ENCODE measurements at regions not wholly inside any gene's neighbourhood (a gene's known extent, or its start where the extent isn't known, plus 50 kb on each side); places are given as distances from the start of the nearest gene placed in this dataset.

DNA sequence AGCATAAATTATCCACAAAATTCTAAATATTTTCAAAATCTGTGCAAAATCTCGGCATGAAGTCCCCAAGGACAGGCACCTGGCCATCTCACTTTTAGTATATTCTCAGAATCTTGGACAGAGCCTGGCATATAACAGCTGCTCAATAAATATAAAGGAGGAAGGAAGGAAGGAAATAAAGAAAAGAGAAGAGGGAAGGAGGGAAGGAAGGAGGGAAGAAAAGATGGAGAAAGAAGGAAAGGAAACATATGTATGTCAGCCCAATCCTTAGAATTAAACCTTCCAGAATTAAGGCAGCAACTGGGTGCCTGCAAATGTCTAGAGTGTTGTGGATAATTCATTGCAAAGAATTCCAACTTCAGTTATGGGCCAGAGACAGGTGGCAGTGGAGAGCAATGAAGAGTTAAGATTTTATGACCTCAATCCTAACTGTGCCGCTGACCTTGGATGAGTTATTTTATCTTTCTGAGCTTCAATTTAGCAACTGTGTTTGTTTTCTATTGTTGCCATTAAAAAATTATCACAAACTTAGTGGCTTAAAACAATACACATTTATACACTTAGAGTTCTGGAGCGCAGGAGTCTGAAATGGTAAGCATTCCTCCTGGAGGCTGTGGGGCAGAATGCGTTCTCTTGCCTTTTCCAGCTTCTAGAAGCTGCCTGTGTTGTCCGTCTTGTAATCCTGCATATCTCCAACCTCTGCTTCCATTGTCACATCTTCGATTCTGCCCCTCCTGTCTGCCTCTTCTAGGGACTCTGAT lies 200.9 kb upstream of the MSX2 start:
- H3K9me3 ChIP-seq (ENCODE audit: low read depth, low read length) = no peaks in the 10 kb centered on the region
- DNase-seq (ENCODE audit: low read depth, low spot score) = no peak
- no peak overlapping the region for H3K27ac ChIP-seq
- no peak overlapping the region for H3K4me3 ChIP-seq
- TF ChIP-seq POLR2AphosphoS5 (IDR thresholded peaks at IDR 0.05; ENCODE audit: borderline replicate concordance, low read depth, low read length) (no peak), EZH2 (IDR thresholded peaks at IDR 0.05) (no peak), FOXP2 (optimal IDR thresholded peaks at IDR 0.05; ENCODE audit: control extremely low read depth, extremely low read length, insufficient read depth) (no peak)
- no peak overlapping the region for H3K9ac ChIP-seq (ENCODE audit: insufficient read length)
- no peaks in the 10 kb centered on the region for H3K36me3 ChIP-seq (ENCODE audit: insufficient read depth, low read length)

DNA sequence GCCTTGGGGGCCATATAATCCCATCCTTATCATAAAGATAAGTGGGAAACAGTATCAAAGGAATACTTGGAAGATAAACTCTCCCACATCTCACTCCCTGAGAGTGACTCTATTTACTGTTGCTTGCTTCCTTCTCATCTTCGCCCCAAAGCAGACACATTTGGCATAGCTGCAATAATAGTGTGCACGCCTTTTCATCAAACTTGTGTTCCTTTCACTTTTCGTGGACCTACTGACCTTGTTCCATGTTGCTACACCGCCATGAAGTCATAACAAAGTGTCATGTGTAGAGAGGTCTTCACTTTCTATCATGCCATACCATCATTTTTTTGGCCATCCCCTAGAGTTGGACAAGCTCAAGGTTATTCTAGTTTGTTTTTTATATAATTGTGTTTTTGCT lies 200.0 kb upstream of the MSX2 start:
- Histone ChIP-seq H3K9ac (ENCODE audit: insufficient read length) (no peak overlapping the region), H3K9me3 (ENCODE audit: low read depth, low read length) (no peaks in the 10 kb centered on the region), H3K27ac (no peak overlapping the region), H3K4me3 (no peak overlapping the region), H3K36me3 (ENCODE audit: insufficient read depth, low read length) (no peaks in the 10 kb centered on the region)
- no peak for DNase-seq (ENCODE audit: low read depth, low spot score)
- TF ChIP-seq FOXP2 (optimal IDR thresholded peaks at IDR 0.05; ENCODE audit: control extremely low read depth, extremely low read length, insufficient read depth) (no peak), POLR2AphosphoS5 (IDR thresholded peaks at IDR 0.05; ENCODE audit: borderline replicate concordance, low read depth, low read length) (no peak), EZH2 (IDR thresholded peaks at IDR 0.05) (no peak)

DNA sequence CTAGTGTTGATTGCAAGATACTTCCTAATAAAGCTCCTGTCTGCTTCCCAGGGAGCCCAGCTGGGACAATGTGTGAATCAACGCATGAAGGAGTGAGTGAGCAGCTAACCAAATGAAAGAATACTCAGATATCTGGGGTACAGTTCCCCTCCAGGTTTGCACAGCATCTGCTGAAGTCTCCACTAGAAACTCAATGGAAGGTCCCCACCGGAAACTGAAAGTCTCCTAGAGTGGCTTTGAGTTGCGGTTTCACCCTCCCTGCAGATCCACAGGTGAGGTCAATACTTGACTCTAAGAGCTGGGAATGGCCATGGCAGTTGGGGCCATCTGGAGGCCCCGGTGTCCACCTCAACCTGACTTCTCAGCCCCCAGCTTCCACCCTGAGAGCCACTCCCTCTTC lies 198.2 kb upstream of the MSX2 start:
- TF ChIP-seq POLR2AphosphoS5 (IDR thresholded peaks at IDR 0.05; ENCODE audit: borderline replicate concordance, low read depth, low read length) (no peak), EZH2 (IDR thresholded peaks at IDR 0.05) (no peak), FOXP2 (optimal IDR thresholded peaks at IDR 0.05; ENCODE audit: control extremely low read depth, extremely low read length, insufficient read depth) (no peak)
- no peak overlapping the region for H3K9ac ChIP-seq (ENCODE audit: insufficient read length)
- DNase-seq (ENCODE audit: low read depth, low spot score) = no peak
- no peak overlapping the region for H3K27ac ChIP-seq
- no peak overlapping the region for H3K4me3 ChIP-seq
- no peaks in the 10 kb centered on the region for H3K9me3 ChIP-seq (ENCODE audit: low read depth, low read length)
- H3K36me3 ChIP-seq (ENCODE audit: insufficient read depth, low read length) = no peaks in the 10 kb centered on the region

DNA sequence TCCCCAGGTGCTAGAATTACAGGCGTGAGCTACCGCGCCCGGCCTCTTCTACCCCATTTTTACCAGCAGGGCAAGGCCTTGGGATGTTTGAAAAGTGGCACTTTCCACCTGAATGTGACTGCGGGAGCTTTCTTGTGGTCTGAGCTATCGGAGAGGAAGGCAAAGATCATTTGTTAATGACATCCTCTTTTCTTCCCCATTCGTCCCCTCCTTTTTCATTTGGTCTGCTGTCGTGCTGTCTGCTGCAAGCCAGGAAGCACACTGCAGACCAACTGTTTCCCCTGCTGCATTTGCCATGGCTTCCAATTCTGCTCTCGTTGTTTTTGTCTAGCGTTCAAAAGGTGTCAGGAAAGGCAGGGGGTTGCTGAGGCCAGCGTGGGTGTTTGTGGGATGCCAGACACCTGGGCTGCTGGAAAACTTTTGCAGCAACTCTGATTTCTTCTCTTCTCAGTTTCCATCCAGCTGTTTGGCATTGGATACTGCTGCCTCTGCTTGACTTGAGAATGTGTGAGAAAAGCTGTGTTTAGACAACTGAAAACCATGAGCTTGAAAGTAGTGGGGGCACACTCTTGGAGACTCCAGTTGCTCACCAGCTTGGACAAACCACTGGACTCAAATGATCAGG lies 196.4 kb upstream of the MSX2 start:
- TF ChIP-seq POLR2AphosphoS5 (IDR thresholded peaks at IDR 0.05; ENCODE audit: borderline replicate concordance, low read depth, low read length) (no peak), EZH2 (IDR thresholded peaks at IDR 0.05) (no peak), FOXP2 (optimal IDR thresholded peaks at IDR 0.05; ENCODE audit: control extremely low read depth, extremely low read length, insufficient read depth) (no peak)
- H3K9ac ChIP-seq (ENCODE audit: insufficient read length) = no peak overlapping the region
- no peak for DNase-seq (ENCODE audit: low read depth, low spot score)
- no peaks in the 10 kb centered on the region for H3K9me3 ChIP-seq (ENCODE audit: low read depth, low read length)
- H3K4me3 ChIP-seq = no peak overlapping the region
- H3K27ac ChIP-seq = no peak overlapping the region
- no peaks in the 10 kb centered on the region for H3K36me3 ChIP-seq (ENCODE audit: insufficient read depth, low read length)

DNA sequence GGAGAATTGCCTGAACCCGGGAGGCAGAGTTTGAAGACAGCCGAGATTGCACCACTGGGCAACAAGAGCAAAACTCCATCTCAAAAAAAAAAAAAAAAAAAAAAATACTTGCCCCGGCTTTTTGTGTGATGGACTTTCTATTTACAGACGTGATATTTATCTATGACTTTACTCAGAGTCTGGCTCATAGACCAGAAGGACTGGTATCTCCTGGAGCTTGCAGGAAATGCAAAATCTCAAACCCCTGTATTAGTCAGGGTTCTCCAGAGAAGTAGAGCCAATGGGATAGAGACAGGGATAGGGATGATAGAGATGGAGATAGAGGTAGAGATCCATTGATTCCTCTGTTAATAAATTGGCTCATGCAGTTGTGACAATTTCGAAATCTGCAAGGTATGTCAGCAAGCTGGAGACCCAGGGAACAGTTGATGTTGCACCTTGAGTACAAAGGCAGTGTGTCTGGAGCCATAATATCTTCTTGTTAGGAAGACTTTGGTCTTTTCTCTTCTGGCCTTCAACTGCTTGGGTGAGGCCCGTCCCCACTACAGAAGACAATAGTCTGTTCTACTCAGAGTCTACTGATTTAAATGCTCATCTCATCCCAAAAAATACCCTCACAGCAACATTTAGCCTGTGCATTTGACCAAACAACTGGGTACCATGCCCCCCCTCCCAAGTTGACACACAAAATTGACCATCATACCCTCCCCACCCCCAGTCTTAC lies 195.4 kb upstream of the MSX2 start:
- no peak overlapping the region for H3K27ac ChIP-seq
- no peaks in the 10 kb centered on the region for H3K9me3 ChIP-seq (ENCODE audit: low read depth, low read length)
- no peaks in the 10 kb centered on the region for H3K36me3 ChIP-seq (ENCODE audit: insufficient read depth, low read length)
- no peak overlapping the region for H3K4me3 ChIP-seq
- DNase-seq (ENCODE audit: low read depth, low spot score) = no peak
- H3K9ac ChIP-seq (ENCODE audit: insufficient read length) = no peak overlapping the region
- no peak for TF ChIP-seq EZH2 (IDR thresholded peaks at IDR 0.05)
- TF ChIP-seq FOXP2 (optimal IDR thresholded peaks at IDR 0.05; ENCODE audit: control extremely low read depth, extremely low read length, insufficient read depth) = no peak
- TF ChIP-seq POLR2AphosphoS5 (IDR thresholded peaks at IDR 0.05; ENCODE audit: borderline replicate concordance, low read depth, low read length) = no peak

DNA sequence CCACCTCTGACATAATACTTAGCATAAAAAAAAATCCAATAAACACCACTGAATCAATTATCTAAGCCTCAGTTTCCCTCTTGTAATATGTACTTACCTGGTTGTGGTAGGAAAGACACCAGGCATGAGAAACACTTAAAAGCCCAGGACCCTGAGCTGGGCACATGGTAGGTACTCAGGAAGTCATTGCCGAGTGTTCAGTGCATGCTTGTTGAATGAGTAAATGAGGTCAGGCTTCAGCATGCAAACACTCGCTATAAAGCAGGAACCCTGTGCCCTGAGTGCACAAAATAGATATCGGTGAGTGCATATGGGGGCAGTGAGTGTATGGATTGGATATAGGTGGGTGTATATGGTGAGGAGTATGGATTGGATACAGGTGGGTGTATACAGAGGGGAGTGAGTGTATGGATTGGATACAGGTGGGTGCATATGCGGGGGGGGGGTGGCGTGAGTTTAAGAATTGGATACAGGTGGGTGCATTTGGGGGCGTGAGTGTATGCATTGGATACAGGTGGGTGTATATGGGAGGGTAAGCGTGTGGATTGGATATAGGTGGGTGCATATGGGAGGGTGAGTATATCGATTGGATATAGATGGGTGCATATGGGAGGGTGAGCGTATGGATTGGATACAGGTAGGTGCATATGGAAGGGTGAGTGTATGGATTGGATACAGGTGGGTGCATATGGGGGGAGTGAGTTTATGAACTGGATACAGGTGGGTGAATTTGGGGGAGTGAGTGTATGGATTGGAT lies 194.3 kb upstream of the MSX2 start:
- Histone ChIP-seq H3K4me3 (no peak overlapping the region), H3K27ac (no peak overlapping the region), H3K9me3 (ENCODE audit: low read depth, low read length) (no peaks in the 10 kb centered on the region), H3K36me3 (ENCODE audit: insufficient read depth, low read length) (no peaks in the 10 kb centered on the region), H3K9ac (ENCODE audit: insufficient read length) (no peak overlapping the region)
- no peak for DNase-seq (ENCODE audit: low read depth, low spot score)
- no peak for TF ChIP-seq FOXP2 (optimal IDR thresholded peaks at IDR 0.05; ENCODE audit: control extremely low read depth, extremely low read length, insufficient read depth)
- no peak for TF ChIP-seq POLR2AphosphoS5 (IDR thresholded peaks at IDR 0.05; ENCODE audit: borderline replicate concordance, low read depth, low read length)
- TF ChIP-seq EZH2 (IDR thresholded peaks at IDR 0.05) = no peak

DNA sequence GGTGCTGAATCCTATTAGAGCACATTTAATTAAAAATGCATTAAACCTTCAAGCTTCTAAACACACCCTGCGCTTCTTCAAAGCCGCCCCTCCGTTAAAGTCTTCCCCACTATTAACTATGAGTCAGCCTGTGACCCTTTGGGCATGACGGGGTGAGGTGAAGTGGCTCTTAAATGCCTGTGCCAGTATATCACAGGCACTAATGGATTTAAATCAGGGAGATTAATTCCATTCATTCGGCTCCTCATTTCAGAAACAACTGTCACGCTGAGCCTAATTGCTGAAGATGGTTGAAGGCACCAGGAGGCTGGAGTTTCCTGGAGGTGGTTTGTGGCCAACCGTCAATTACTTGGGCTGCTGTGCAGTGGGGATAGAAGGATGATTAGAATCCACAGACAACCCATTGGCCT lies 192.6 kb upstream of the MSX2 start:
- H3K9ac ChIP-seq (ENCODE audit: insufficient read length) = peak overlapping the region; percentile 52
- peak overlapping the region; percentile 96 for H3K27ac ChIP-seq
- TF ChIP-seq POLR2AphosphoS5 (IDR thresholded peaks at IDR 0.05; ENCODE audit: borderline replicate concordance, low read depth, low read length) (peak; percentile 46; the same call in 1 of the 2 replicates), EZH2 (IDR thresholded peaks at IDR 0.05) (no peak)
- no peaks in the 10 kb centered on the region for H3K9me3 ChIP-seq (ENCODE audit: low read depth, low read length)
- peak; percentile 53 for DNase-seq (ENCODE audit: low read depth, low spot score)
- no peaks in the 10 kb centered on the region for H3K36me3 ChIP-seq (ENCODE audit: insufficient read depth, low read length)
- peak overlapping the region; percentile 72 for H3K4me3 ChIP-seq
